Stomach (tissue), 4 donors: ENCODE measurements at regions not wholly inside any gene's neighbourhood (a gene's known extent, or its start where the extent isn't known, plus 50 kb on each side); places are given as distances from the start of the nearest gene placed in this dataset.
"Not testable (repeated sequence)": the region's sequence is repeated elsewhere in the genome, so short reads cannot be mapped to it uniquely, and the experiment has no call there.

Experiments used
- POLR2A ChIP-seq, 4 donors: fragments of 450-650 bp; IDR thresholded peaks; one replicate each; pipeline ENCODE4 v1.6.1; 2016; ENCODE audit warnings: antibody characterized with exemption in 4 of 4, control low read depth in 2 of 4, mild to moderate bottlenecking in 1 of 4, moderate library complexity in 1 of 4
- POLR2AphosphoS5 ChIP-seq, 3 donors: sonication (generic); formaldehyde crosslinking; IDR thresholded peaks; one replicate each; pipeline ENCODE4 v1.6.1; 2016; ENCODE audit warnings: antibody characterized with exemption in 3 of 3
- TF ChIP-seq, protein P1 (sequence below), 7 experiments: fragments of 450-650 bp in 4 of 7; fragments of 200-600 bp in 3 of 7; sonication (generic) in 3 of 7; IDR thresholded peaks; one replicate each; pipeline ENCODE4 v1.5.1; 2016 to 2019; ENCODE audit warnings: antibody characterized with exemption in 7 of 7, control low read depth in 2 of 7, mild to moderate bottlenecking in 1 of 7

DNA sequence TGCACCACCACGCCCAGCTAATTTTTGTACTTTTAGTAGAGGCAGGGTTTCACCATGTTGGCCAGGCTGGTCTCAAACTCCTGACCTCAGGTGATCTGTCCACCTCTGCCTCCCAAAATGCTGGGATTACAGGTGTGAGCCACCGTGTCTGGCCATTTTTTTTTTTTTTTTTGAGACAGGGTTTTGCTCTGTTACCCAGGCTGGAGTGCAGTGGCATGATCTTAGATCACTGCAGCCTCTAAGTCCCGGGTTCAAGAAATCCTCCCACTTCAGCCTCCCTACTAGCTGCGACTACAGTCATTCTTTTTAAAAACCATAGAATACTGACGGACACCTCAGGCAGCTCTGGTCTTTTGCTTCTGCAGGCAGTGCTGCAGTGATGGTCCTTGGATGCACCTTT, 54.9 kb upstream of the PTPN1 start:
- TF ChIP-seq, protein P1, sequence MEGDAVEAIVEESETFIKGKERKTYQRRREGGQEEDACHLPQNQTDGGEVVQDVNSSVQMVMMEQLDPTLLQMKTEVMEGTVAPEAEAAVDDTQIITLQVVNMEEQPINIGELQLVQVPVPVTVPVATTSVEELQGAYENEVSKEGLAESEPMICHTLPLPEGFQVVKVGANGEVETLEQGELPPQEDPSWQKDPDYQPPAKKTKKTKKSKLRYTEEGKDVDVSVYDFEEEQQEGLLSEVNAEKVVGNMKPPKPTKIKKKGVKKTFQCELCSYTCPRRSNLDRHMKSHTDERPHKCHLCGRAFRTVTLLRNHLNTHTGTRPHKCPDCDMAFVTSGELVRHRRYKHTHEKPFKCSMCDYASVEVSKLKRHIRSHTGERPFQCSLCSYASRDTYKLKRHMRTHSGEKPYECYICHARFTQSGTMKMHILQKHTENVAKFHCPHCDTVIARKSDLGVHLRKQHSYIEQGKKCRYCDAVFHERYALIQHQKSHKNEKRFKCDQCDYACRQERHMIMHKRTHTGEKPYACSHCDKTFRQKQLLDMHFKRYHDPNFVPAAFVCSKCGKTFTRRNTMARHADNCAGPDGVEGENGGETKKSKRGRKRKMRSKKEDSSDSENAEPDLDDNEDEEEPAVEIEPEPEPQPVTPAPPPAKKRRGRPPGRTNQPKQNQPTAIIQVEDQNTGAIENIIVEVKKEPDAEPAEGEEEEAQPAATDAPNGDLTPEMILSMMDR (IDR thresholded peaks at IDR 0.05) = not testable (repeated sequence)
- not testable (repeated sequence) for TF ChIP-seq POLR2A, POLR2AphosphoS5 (IDR thresholded peaks at IDR 0.05)
